HG03060 (cell line): ENCODE measurements at regions not wholly inside any gene's neighbourhood (a gene's known extent, or its start where the extent isn't known, plus 50 kb on each side); places are given as distances from the start of the nearest gene placed in this dataset.
"Not testable (repeated sequence)": the region's sequence is repeated elsewhere in the genome, so short reads cannot be mapped to it uniquely, and the experiment has no call there.

Experiments used
- ATAC-seq: cut with Tn5 transposase; IDR thresholded peaks from one replicate; pipeline ENCODE4 v1.9.1; 2021; ENCODE audit warnings: low read depth, moderate number of reproducible peaks; ENCODE audit not compliant: unreplicated experiment

GRCh38 chrX:25618248-25618647, 519.9 kb upstream of the MAGEB18 start:
- ATAC-seq = no peak

- ATAC-seq = no peak
These were observed 497.9 kb upstream of the MAGEB18 start for GRCh38 chrX:25640276-25640675.

GRCh38 chrX:25646156-25646555, 492.0 kb upstream of the MAGEB18 start:
- ATAC-seq = no peak

- ATAC-seq = no peak
These were observed 489.4 kb upstream of the MAGEB18 start for GRCh38 chrX:25648790-25649189.

GRCh38 chrX:25650216-25650820, 487.8 kb upstream of the MAGEB18 start:
- no peak for ATAC-seq

GRCh38 chrX:25659317-25659716, 478.8 kb upstream of the MAGEB18 start:
- ATAC-seq = no peak

GRCh38 chrX:25663701-25664100, 474.4 kb upstream of the MAGEB18 start:
- no peak for ATAC-seq

GRCh38 chrX:25665431-25665830, 472.7 kb upstream of the MAGEB18 start:
- ATAC-seq = no peak

- no peak for ATAC-seq
These were observed 470.5 kb upstream of the MAGEB18 start for GRCh38 chrX:25667681-25668080.

GRCh38 chrX:25674776-25675175, 463.4 kb upstream of the MAGEB18 start:
- ATAC-seq = no peak

- ATAC-seq = no peak
These were observed 436.3 kb upstream of the MAGEB18 start for GRCh38 chrX:25701876-25702275.

GRCh38 chrX:25717122-25717521, 421.0 kb upstream of the MAGEB18 start:
- no peak for ATAC-seq

- no peak for ATAC-seq
These were observed 416.6 kb upstream of the MAGEB18 start for GRCh38 chrX:25721564-25721963.

GRCh38 chrX:25726539-25726938, 411.6 kb upstream of the MAGEB18 start:
- ATAC-seq = no peak

GRCh38 chrX:25733148-25733547, 405.0 kb upstream of the MAGEB18 start:
- ATAC-seq = no peak

- no peak for ATAC-seq
These were observed 400.6 kb upstream of the MAGEB18 start for GRCh38 chrX:25737540-25737939.

- ATAC-seq = no peak
These were observed 395.8 kb upstream of the MAGEB18 start for GRCh38 chrX:25742334-25742733.

- ATAC-seq = no peak
These were observed 383.7 kb upstream of the MAGEB18 start for GRCh38 chrX:25754399-25754798.

- no peak for ATAC-seq
These were observed 382.9 kb upstream of the MAGEB18 start for GRCh38 chrX:25755194-25755593.

- no peak for ATAC-seq
These were observed 375.5 kb upstream of the MAGEB18 start for GRCh38 chrX:25762656-25763055.

- ATAC-seq = not testable (repeated sequence)
These were observed 366.3 kb upstream of the MAGEB18 start for GRCh38 chrX:25771853-25772252.

- ATAC-seq = not testable (repeated sequence)
These were observed 340.3 kb upstream of the MAGEB18 start for GRCh38 chrX:25797796-25798195.

- no peak for ATAC-seq
These were observed 332.4 kb upstream of the MAGEB18 start for GRCh38 chrX:25805744-25806143.
